PC-9 (cell line): ENCODE measurements at regions not wholly inside any gene's neighbourhood (a gene's known extent, or its start where the extent isn't known, plus 50 kb on each side); places are given as distances from the start of the nearest gene placed in this dataset.

Experiments
- EZH2 ChIP-seq: fragments of 200-600 bp; sonication (generic); IDR thresholded peaks from 2 replicates; pipeline ENCODE4 v1.8.0; 2017; ENCODE audit warnings: antibody characterized with exemption, low read depth
- TF ChIP-seq, protein P1 (sequence below): fragments of 200-600 bp; sonication (generic); conservative IDR thresholded peaks from 2 replicates; pipeline ENCODE4 v1.6.1; 2017; ENCODE audit warnings: mixed run types, antibody characterized with exemption, mild to moderate bottlenecking, moderate library complexity

DNA sequence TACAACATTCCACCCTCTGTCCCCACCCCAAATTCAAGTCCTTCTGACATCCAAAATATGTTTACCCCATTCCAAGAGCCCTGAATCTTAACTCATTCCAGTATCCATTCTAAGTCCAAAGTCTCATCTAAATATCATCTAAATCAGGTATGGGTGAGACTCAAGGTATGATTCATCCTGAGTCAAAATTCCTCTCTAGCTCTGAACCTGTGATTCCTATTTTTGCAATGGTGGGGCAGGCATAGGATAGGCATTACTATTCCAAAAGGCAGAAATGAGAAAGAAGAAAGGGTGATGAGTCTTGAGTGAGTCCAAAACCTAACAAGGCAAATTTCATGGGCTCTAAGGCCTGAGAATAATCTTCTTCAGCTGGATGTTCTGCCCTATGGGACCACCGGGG lies 140.3 kb upstream of the FAR2 start:
- TF ChIP-seq, protein P1, sequence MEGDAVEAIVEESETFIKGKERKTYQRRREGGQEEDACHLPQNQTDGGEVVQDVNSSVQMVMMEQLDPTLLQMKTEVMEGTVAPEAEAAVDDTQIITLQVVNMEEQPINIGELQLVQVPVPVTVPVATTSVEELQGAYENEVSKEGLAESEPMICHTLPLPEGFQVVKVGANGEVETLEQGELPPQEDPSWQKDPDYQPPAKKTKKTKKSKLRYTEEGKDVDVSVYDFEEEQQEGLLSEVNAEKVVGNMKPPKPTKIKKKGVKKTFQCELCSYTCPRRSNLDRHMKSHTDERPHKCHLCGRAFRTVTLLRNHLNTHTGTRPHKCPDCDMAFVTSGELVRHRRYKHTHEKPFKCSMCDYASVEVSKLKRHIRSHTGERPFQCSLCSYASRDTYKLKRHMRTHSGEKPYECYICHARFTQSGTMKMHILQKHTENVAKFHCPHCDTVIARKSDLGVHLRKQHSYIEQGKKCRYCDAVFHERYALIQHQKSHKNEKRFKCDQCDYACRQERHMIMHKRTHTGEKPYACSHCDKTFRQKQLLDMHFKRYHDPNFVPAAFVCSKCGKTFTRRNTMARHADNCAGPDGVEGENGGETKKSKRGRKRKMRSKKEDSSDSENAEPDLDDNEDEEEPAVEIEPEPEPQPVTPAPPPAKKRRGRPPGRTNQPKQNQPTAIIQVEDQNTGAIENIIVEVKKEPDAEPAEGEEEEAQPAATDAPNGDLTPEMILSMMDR, result no peak
- TF ChIP-seq EZH2, result no peak
